Gastrocnemius medialis (tissue), 4 donors: ENCODE measurements at regions not wholly inside any gene's neighbourhood (a gene's known extent, or its start where the extent isn't known, plus 50 kb on each side); places are given as distances from the start of the nearest gene placed in this dataset.

Experiments used
- CTCF ChIP-seq, 5 experiments: fragments of 450-650 bp in 3 of 5; fragments of 200-600 bp in 2 of 5; sonication (generic) in 2 of 5; IDR thresholded peaks in 4 of 5; conservative IDR thresholded peaks in 1 of 5; 1 replicate in 4 of 5; 2 replicates in 1 of 5; pipeline ENCODE4 v1.5.1; 2016 to 2019; ENCODE audit warnings: antibody characterized with exemption in 5 of 5, mild to moderate bottlenecking in 3 of 5, moderate library complexity in 3 of 5
- POLR2A ChIP-seq, 2 donors: fragments of 450-650 bp; IDR thresholded peaks; one replicate each; pipeline ENCODE4 v1.6.1; 2017; ENCODE audit warnings: antibody characterized with exemption in 2 of 2, mild to moderate bottlenecking in 2 of 2, moderate library complexity in 2 of 2

- no peak for TF ChIP-seq POLR2A (IDR thresholded peaks at IDR 0.05)
- no peak for TF ChIP-seq CTCF (IDR thresholded peaks at IDR 0.05 in 4 of 5, conservative IDR thresholded peaks at IDR 0.05 in 1 of 5)
Measured at GRCh38 chr15:81752546-81752942, 293.3 kb downstream of the MEX3B start.
